ENCODE measurements at regions not wholly inside any gene's neighbourhood (a gene's known extent, or its start where the extent isn't known, plus 50 kb on each side); places are given as distances from the start of the nearest gene placed in this dataset.

DNA sequence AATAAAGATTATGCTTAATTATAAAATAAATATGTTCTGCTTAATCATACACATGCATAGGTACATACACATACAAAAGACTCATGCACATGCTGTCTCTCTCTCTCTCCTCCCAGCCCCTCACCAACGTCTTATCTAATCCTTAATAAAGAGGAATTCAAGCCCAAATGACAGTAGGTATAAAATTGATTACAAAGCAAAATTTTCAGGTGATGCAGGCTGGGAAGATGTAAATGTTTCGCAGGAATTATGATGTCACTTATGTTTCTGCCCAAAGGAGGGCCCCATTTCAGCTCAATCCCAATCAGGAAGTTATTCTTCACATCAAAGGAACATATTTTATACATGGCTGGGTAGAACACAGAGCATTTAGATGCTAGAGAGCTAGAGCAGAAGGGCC, 284.6 kb upstream of the ID4 start:
- TF ChIP-seq EP300 (conservative IDR thresholded peaks at IDR 0.05; ENCODE audit: poor library complexity, severe bottlenecking) (no peak), CTCF (IDR thresholded peaks at IDR 0.05; ENCODE audit: poor library complexity, severe bottlenecking) (no peak), RAD21 (conservative IDR thresholded peaks at IDR 0.05) (no peak), EZH2 (IDR thresholded peaks at IDR 0.05; ENCODE audit: borderline replicate concordance, insufficient read depth, low read length, poor library complexity, severe bottlenecking) (no peak), POLR2AphosphoS5 (IDR thresholded peaks at IDR 0.05) (no peak), TAF1 (IDR thresholded peaks at IDR 0.05; ENCODE audit: low read depth) (no peak), SMC3 (conservative IDR thresholded peaks at IDR 0.05; ENCODE audit: poor library complexity) (no peak), MXI1 (conservative IDR thresholded peaks at IDR 0.05; ENCODE audit: poor library complexity, severe bottlenecking) (no peak)
- TF ChIP-seq, protein P1, sequence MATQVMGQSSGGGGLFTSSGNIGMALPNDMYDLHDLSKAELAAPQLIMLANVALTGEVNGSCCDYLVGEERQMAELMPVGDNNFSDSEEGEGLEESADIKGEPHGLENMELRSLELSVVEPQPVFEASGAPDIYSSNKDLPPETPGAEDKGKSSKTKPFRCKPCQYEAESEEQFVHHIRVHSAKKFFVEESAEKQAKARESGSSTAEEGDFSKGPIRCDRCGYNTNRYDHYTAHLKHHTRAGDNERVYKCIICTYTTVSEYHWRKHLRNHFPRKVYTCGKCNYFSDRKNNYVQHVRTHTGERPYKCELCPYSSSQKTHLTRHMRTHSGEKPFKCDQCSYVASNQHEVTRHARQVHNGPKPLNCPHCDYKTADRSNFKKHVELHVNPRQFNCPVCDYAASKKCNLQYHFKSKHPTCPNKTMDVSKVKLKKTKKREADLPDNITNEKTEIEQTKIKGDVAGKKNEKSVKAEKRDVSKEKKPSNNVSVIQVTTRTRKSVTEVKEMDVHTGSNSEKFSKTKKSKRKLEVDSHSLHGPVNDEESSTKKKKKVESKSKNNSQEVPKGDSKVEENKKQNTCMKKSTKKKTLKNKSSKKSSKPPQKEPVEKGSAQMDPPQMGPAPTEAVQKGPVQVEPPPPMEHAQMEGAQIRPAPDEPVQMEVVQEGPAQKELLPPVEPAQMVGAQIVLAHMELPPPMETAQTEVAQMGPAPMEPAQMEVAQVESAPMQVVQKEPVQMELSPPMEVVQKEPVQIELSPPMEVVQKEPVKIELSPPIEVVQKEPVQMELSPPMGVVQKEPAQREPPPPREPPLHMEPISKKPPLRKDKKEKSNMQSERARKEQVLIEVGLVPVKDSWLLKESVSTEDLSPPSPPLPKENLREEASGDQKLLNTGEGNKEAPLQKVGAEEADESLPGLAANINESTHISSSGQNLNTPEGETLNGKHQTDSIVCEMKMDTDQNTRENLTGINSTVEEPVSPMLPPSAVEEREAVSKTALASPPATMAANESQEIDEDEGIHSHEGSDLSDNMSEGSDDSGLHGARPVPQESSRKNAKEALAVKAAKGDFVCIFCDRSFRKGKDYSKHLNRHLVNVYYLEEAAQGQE (IDR thresholded peaks at IDR 0.05; ENCODE audit: borderline replicate concordance): no peak
